ENCODE measurements at regions not wholly inside any gene's neighbourhood (a gene's known extent, or its start where the extent isn't known, plus 50 kb on each side); places are given as distances from the start of the nearest gene placed in this dataset.
A peak's percentile ranks its signal among the peaks of the same experiment; 100 is the strongest.

DNA sequence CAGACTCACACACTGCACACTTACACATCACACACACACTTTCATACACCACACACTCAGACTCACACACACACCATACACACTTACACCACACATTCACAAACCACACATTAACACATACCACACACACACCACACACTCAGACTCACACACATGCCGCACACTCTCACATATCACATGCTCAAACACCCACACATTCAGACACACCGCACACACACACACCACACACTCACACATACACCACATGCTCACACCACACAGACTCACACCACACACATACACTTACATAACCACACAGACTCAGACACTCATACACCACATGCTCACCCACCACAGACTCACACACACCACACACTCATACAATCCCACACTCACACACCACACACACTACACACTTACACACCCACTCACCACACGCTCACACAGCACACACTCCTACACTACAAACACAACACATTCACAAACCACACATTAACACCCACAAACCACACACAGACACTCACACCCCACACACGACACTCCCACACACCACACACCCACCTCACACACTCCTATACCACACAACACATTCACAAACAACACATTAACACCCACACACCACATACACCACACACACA, 125.4 kb downstream of the EVX1 start:
- Histone ChIP-seq H2AK5ac (ENCODE audit: low read depth, low read length) (peak overlapping the region; percentile 95), H3K27ac (ENCODE audit: low read depth, low read length) (no peak overlapping the region), H3K4me2 (ENCODE audit: insufficient read depth in 1 of 2, low read depth in 2 of 2, low read length in 2 of 2) (no peak overlapping the region), H3K23me2 (ENCODE audit: low read depth, low read length) (peaks cover 7% of the 10 kb centered on the region; the same call in 1 of the 2 replicates), H2BK120ac (replicated peaks; ENCODE audit: low read depth, low read length) (no peak overlapping the region), H3K27me3 (replicated peaks in 1 of 4; ENCODE audit: control insufficient read depth in 3 of 4, extremely low read depth in 1 of 4, insufficient read depth in 3 of 4, low read length in 3 of 4) (peaks cover 0 to 2% (median 0%) of the 10 kb centered on the region in 4 experiments; a peak in 1 of 7 replicates), H2BK12ac (ENCODE audit: low read depth, low read length) (peak overlapping the region; percentile 89; the same call in 1 of the 2 replicates), H4K20me1 (replicated peaks in 1 of 2; ENCODE audit: control insufficient read depth in 1 of 2, insufficient read depth in 2 of 2, low read length in 2 of 2) (peaks cover 0 to 7% of the 10 kb centered on the region in 2 experiments), H3K36me3 (ENCODE audit: control insufficient read depth in 2 of 4, insufficient read depth in 4 of 4, low read length in 3 of 4) (no peaks in the 10 kb centered on the region), H3K79me1 (ENCODE audit: low read depth, low read length) (no peaks in the 10 kb centered on the region), H3K23ac (ENCODE audit: insufficient read length) (no peak overlapping the region), H3K4me3 (ENCODE audit: extremely low read depth in 1 of 4, insufficient read depth in 2 of 4, low read depth in 3 of 4, low read length in 4 of 4) (no peak overlapping the region), H3K9me3 (ENCODE audit: insufficient read depth in 2 of 2, low read depth in 1 of 2, low read length in 1 of 2) (no peaks in the 10 kb centered on the region), H3K56ac (replicated peaks; ENCODE audit: insufficient read length, low read depth, low read length) (peak overlapping the region; percentile 100), H2AFZ (ENCODE audit: low read length) (no peak overlapping the region), H3K9ac (replicated peaks in 1 of 4; ENCODE audit: extremely low read depth in 1 of 4, low read depth in 3 of 4, low read length in 3 of 4) (peak overlapping the region in 1 of 4 experiments; percentile 6; a peak in 1 of 7 replicates), H2BK20ac (ENCODE audit: low read length) (no peak overlapping the region), H3K18ac (ENCODE audit: extremely low read depth, low read length) (no peak overlapping the region), H4K5ac (ENCODE audit: insufficient read length, low read depth, low read length) (no peak overlapping the region), H4K91ac (replicated peaks; ENCODE audit: insufficient read length, low read length) (peak overlapping the region; percentile 86), H4K8ac (ENCODE audit: extremely low read depth, insufficient read depth, low read length) (no peak overlapping the region), H3K4me1 (replicated peaks in 1 of 4; ENCODE audit: control insufficient read depth in 3 of 4, insufficient read depth in 4 of 4, low read length in 3 of 4) (peaks cover 0 to 4% (median 0%) of the 10 kb centered on the region in 4 experiments; a peak in 1 of 7 replicates), H3K4ac (replicated peaks; ENCODE audit: insufficient read length, low read depth, low read length) (peak overlapping the region; percentile 72), H3K79me2 (ENCODE audit: control insufficient read depth in 1 of 2, insufficient read depth in 2 of 2, low read length in 2 of 2) (no peaks in the 10 kb centered on the region), H2BK5ac (ENCODE audit: low read depth, low read length) (no peak overlapping the region), H3K14ac (ENCODE audit: insufficient read length) (no peak overlapping the region), H2BK15ac (ENCODE audit: low read length) (peak overlapping the region; percentile 62; the same call in 1 of the 2 replicates)
- ChIA-PET CTCF (ENCODE audit: partially characterized antibody) (no interaction called here), POLR2A (ENCODE audit: partially characterized antibody) (no interaction called here)
- FAIRE-seq (no peak), DNase-seq (ENCODE audit: low read depth in 1 of 2, low spot score in 2 of 2) (no peak)
- WGBS, 2 experiments (ENCODE audit: extremely low coverage in 1 of 2, insufficient coverage in 1 of 2, insufficient read length in 1 of 2, insufficient replicate concordance in 2 of 2, low coverage in 1 of 2, low lambda C conversion rate in 2 of 2, missing lambda C conversion rate in 1 of 2) = 86 to 100% methylated on average over 4 of the region's 4 CpGs
- TF ChIP-seq SIN3A (conservative IDR thresholded peaks at IDR 0.05 in 1 of 2, IDR thresholded peaks at IDR 0.05 in 1 of 2; ENCODE audit: low read depth in 1 of 2, low read length in 2 of 2) (no peak), KDM1A (IDR thresholded peaks at IDR 0.05; ENCODE audit: borderline replicate concordance, low read length) (no peak), CBX5 (IDR thresholded peaks at IDR 0.05; ENCODE audit: low read depth, low read length) (no peak), HDAC2 (IDR thresholded peaks at IDR 0.05; ENCODE audit: borderline replicate concordance in 1 of 2, low read depth in 2 of 2, low read length in 2 of 2) (no peak), HDAC6 (IDR thresholded peaks at IDR 0.05; ENCODE audit: low read depth, low read length) (no peak), TCF12 (IDR thresholded peaks at IDR 0.05; ENCODE audit: low read depth, low read length) (no peak), CHD1 (IDR thresholded peaks at IDR 0.05; ENCODE audit: low read depth, low read length) (no peak), RXRA (IDR thresholded peaks at IDR 0.05; ENCODE audit: insufficient read depth, low read depth, low read length) (no peak), SIRT6 (IDR thresholded peaks at IDR 0.05; ENCODE audit: low read length) (no peak)
- TF ChIP-seq, protein P1, sequence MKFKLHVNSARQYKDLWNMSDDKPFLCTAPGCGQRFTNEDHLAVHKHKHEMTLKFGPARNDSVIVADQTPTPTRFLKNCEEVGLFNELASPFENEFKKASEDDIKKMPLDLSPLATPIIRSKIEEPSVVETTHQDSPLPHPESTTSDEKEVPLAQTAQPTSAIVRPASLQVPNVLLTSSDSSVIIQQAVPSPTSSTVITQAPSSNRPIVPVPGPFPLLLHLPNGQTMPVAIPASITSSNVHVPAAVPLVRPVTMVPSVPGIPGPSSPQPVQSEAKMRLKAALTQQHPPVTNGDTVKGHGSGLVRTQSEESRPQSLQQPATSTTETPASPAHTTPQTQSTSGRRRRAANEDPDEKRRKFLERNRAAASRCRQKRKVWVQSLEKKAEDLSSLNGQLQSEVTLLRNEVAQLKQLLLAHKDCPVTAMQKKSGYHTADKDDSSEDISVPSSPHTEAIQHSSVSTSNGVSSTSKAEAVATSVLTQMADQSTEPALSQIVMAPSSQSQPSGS (IDR thresholded peaks at IDR 0.05; ENCODE audit: low read length) = no peak
